PFSK-1 (cell line): ENCODE measurements at regions not wholly inside any gene's neighbourhood (a gene's known extent, or its start where the extent isn't known, plus 50 kb on each side); places are given as distances from the start of the nearest gene placed in this dataset.

Experiments used
- FOXP2 ChIP-seq: optimal IDR thresholded peaks from 2 replicates; pipeline ENCODE3; 2011; ENCODE audit warnings: borderline replicate concordance, control low read depth, inconsistent platforms; ENCODE audit not compliant: insufficient read depth; ENCODE audit errors: extremely low read length, extremely low read depth
- POLR2AphosphoS5 ChIP-seq: IDR thresholded peaks from 2 replicates; pipeline ENCODE4 v1.6.1; 2012; ENCODE audit warnings: low read depth, mild to moderate bottlenecking, control low read depth, low read length, moderate library complexity
- REST ChIP-seq, 2 experiments: IDR thresholded peaks; 2 replicates each; pipeline versions ENCODE4 v1.6.1 to v1.8.0; 2011 to 2012; ENCODE audit warnings: low read depth in 2 of 2, low read length in 2 of 2, control low read depth in 1 of 2, inconsistent platforms in 1 of 2, mild to moderate bottlenecking in 1 of 2, moderate library complexity in 1 of 2; ENCODE audit not compliant: insufficient read depth in 1 of 2
- SIN3A ChIP-seq: IDR thresholded peaks from 2 replicates; pipeline ENCODE4 v1.6.1; 2012; ENCODE audit warnings: mild to moderate bottlenecking, low read length, moderate library complexity, borderline replicate concordance; ENCODE audit not compliant: insufficient read depth
- TAF1 ChIP-seq: IDR thresholded peaks from 2 replicates; pipeline ENCODE4 v1.6.1; 2012; ENCODE audit warnings: low read length, control low read depth, borderline replicate concordance; ENCODE audit not compliant: insufficient read depth

- TF ChIP-seq POLR2AphosphoS5 (no peak), SIN3A (no peak), REST (IDR thresholded peaks at IDR 0.05; ENCODE audit: insufficient read depth in 1 of 2, low read depth in 2 of 2, low read length in 2 of 2) (no peak), TAF1 (no peak), FOXP2 (no peak)
Observed at GRCh38 chr20:10110151-10110550, 75.4 kb downstream of the ANKEF1 start.
